ENCODE measurements at regions not wholly inside any gene's neighbourhood (a gene's known extent, or its start where the extent isn't known, plus 50 kb on each side); places are given as distances from the start of the nearest gene placed in this dataset.

DNA sequence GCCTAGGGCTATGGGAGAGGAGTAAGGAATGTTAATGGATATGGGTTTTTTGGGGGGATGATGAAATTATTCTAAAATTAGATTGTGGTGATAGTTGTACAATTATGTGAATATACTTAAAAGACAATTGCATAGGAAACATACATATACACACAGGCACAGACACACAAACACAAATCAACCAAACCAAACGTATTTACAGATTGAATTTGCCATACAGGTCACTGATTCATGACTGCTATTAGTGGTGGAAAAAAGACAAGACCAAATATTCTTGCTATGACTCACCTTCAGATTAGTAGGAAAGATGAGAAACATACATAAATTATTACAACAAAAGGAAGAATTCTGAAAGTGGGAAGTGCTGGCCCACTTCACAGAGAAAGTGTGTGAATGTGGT is 85.3 kb downstream of the C3orf38 start:
- H3K79me2 ChIP-seq (replicated peaks; ENCODE audit: insufficient read depth), result no peaks in the 10 kb centered on the region
- no peak overlapping the region for H3K4me2 ChIP-seq
- no peaks in the 10 kb centered on the region for H3K4me1 ChIP-seq (ENCODE audit: insufficient read depth)
- H3K4me3 Mint-ChIP-seq, result no peak overlapping the region
- H3K27me3 ChIP-seq (ENCODE audit: insufficient read depth), result no peaks in the 10 kb centered on the region
- H3K4me3 ChIP-seq, result no peak overlapping the region
- H3K27me3 Mint-ChIP-seq (ENCODE audit: insufficient read depth, low read depth, poor library complexity), result no peaks in the 10 kb centered on the region
- TF ChIP-seq NANOG (IDR thresholded peaks at IDR 0.05; ENCODE audit: borderline replicate concordance) (no peak), JUNB (IDR thresholded peaks at IDR 0.05; ENCODE audit: unreplicated experiment) (no peak), ZNF331 (CRISPR knock-in tag; IDR thresholded peaks at IDR 0.05; ENCODE audit: low read depth) (no peak), STAT1 (IDR thresholded peaks at IDR 0.05; ENCODE audit: unreplicated experiment) (no peak), EZH2phosphoT487 (IDR thresholded peaks at IDR 0.05; ENCODE audit: unreplicated experiment) (no peak), CREB1 (CRISPR knock-in tag; IDR thresholded peaks at IDR 0.05; ENCODE audit: low read depth) (no peak), REST (IDR thresholded peaks at IDR 0.05; ENCODE audit: unreplicated experiment) (no peak), ZNF462 (CRISPR knock-in tag; IDR thresholded peaks at IDR 0.05) (no peak), ETS1 (IDR thresholded peaks at IDR 0.05) (no peak), CTCF (conservative IDR thresholded peaks at IDR 0.05; ENCODE audit: low read depth in 2 of 2) (no peak), POLR2AphosphoS5 (IDR thresholded peaks at IDR 0.05; ENCODE audit: low read depth) (no peak)
- no peaks in the 10 kb centered on the region for H3K36me3 ChIP-seq (ENCODE audit: insufficient read depth)
- no peaks in the 10 kb centered on the region for H4K20me1 ChIP-seq (replicated peaks; ENCODE audit: insufficient read depth)
- 0 out of 2 replicates have a peak, but pooled peaks cover 9% of the 10 kb centered on the region for H3K9me2 ChIP-seq (ENCODE audit: insufficient read depth)
- no peaks in the 10 kb centered on the region for H3K9me3 Mint-ChIP-seq
- H3K4me1 Mint-ChIP-seq, result peaks cover 9% of the 10 kb centered on the region; the same call in 2 of the 3 replicates
- ATAC-seq (no peak), DNase-seq (ENCODE audit: low spot score) (no peak)
- no peak overlapping the region for H3K27ac Mint-ChIP-seq
- no peaks in the 10 kb centered on the region for H3K36me3 Mint-ChIP-seq (ENCODE audit: low read depth)
- no peaks in the 10 kb centered on the region for H3F3A ChIP-seq (replicated peaks; ENCODE audit: low read depth)
- no peak overlapping the region for H3K27ac ChIP-seq (ENCODE audit: low read depth)
- no peak overlapping the region for H2AFZ ChIP-seq

Measured in GM23338 (cell line).